Astrocyte (in vitro differentiated cells and primary cell): ENCODE measurements at regions not wholly inside any gene's neighbourhood (a gene's known extent, or its start where the extent isn't known, plus 50 kb on each side); places are given as distances from the start of the nearest gene placed in this dataset.

Experiments used
- EZH2 ChIP-seq: IDR thresholded peaks from 2 replicates; pipeline ENCODE4 v1.6.1; 2012; ENCODE audit warnings: mild to moderate bottlenecking, low read length, inconsistent platforms; ENCODE audit not compliant: insufficient read depth
- TF ChIP-seq, protein P1 (sequence below): IDR thresholded peaks from 2 replicates; pipeline ENCODE4 v1.5.1; 2011; ENCODE audit warnings: low read depth, mild to moderate bottlenecking, inconsistent platforms, low read length, moderate library complexity; ENCODE audit not compliant: insufficient read depth

- TF ChIP-seq, protein P1, sequence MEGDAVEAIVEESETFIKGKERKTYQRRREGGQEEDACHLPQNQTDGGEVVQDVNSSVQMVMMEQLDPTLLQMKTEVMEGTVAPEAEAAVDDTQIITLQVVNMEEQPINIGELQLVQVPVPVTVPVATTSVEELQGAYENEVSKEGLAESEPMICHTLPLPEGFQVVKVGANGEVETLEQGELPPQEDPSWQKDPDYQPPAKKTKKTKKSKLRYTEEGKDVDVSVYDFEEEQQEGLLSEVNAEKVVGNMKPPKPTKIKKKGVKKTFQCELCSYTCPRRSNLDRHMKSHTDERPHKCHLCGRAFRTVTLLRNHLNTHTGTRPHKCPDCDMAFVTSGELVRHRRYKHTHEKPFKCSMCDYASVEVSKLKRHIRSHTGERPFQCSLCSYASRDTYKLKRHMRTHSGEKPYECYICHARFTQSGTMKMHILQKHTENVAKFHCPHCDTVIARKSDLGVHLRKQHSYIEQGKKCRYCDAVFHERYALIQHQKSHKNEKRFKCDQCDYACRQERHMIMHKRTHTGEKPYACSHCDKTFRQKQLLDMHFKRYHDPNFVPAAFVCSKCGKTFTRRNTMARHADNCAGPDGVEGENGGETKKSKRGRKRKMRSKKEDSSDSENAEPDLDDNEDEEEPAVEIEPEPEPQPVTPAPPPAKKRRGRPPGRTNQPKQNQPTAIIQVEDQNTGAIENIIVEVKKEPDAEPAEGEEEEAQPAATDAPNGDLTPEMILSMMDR, result no peak
- no peak for TF ChIP-seq EZH2
Observed at GRCh38 chr12:72777806-72778205, 505.6 kb downstream of the TRHDE start.
